ENCODE measurements at regions not wholly inside any gene's neighbourhood (a gene's known extent, or its start where the extent isn't known, plus 50 kb on each side); places are given as distances from the start of the nearest gene placed in this dataset.

- Histone ChIP-seq H2AFZ (ENCODE audit: low read depth) (no peak overlapping the region), H3K27ac (no peak overlapping the region), H4K20me1 (ENCODE audit: insufficient read depth) (no peaks in the 10 kb centered on the region), H3K4me3 (IDR thresholded peaks at IDR 0.05; ENCODE audit: insufficient read depth, low read depth, low read length) (no peak overlapping the region), H3K4me2 (no peak overlapping the region), H3K4me1 (ENCODE audit: low read depth, poor library complexity, severe bottlenecking) (no peaks in the 10 kb centered on the region), H3K27me3 (ENCODE audit: insufficient read depth, low read depth) (no peaks in the 10 kb centered on the region), H3K9ac (no peak overlapping the region), H3K79me2 (ENCODE audit: insufficient read depth, low read depth) (no peaks in the 10 kb centered on the region), H3K36me3 (ENCODE audit: insufficient read depth) (no peaks in the 10 kb centered on the region)
- TF ChIP-seq, protein P1, sequence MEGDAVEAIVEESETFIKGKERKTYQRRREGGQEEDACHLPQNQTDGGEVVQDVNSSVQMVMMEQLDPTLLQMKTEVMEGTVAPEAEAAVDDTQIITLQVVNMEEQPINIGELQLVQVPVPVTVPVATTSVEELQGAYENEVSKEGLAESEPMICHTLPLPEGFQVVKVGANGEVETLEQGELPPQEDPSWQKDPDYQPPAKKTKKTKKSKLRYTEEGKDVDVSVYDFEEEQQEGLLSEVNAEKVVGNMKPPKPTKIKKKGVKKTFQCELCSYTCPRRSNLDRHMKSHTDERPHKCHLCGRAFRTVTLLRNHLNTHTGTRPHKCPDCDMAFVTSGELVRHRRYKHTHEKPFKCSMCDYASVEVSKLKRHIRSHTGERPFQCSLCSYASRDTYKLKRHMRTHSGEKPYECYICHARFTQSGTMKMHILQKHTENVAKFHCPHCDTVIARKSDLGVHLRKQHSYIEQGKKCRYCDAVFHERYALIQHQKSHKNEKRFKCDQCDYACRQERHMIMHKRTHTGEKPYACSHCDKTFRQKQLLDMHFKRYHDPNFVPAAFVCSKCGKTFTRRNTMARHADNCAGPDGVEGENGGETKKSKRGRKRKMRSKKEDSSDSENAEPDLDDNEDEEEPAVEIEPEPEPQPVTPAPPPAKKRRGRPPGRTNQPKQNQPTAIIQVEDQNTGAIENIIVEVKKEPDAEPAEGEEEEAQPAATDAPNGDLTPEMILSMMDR (conservative IDR thresholded peaks at IDR 0.05; ENCODE audit: low read depth, low read length): no peak
Measured at GRCh38 chr18:38663270-38663669, 1097.7 kb upstream of the CELF4 start.

GRCh38 chr18:38654946-38655345, 1089.3 kb upstream of the CELF4 start:
- Histone ChIP-seq H2AFZ (ENCODE audit: low read depth) (no peak overlapping the region), H4K20me1 (ENCODE audit: insufficient read depth) (no peaks in the 10 kb centered on the region), H3K4me2 (no peak overlapping the region), H3K9ac (no peak overlapping the region), H3K4me1 (ENCODE audit: low read depth, poor library complexity, severe bottlenecking) (no peaks in the 10 kb centered on the region), H3K79me2 (ENCODE audit: insufficient read depth, low read depth) (no peaks in the 10 kb centered on the region), H3K27me3 (ENCODE audit: insufficient read depth, low read depth) (no peaks in the 10 kb centered on the region), H3K36me3 (ENCODE audit: insufficient read depth) (no peaks in the 10 kb centered on the region), H3K4me3 (IDR thresholded peaks at IDR 0.05; ENCODE audit: insufficient read depth, low read depth, low read length) (no peak overlapping the region), H3K27ac (no peak overlapping the region)
- TF ChIP-seq, protein P1 (conservative IDR thresholded peaks at IDR 0.05; ENCODE audit: low read depth, low read length): no peak

- H3K9ac ChIP-seq: no peak overlapping the region
- no peak overlapping the region for H3K27ac ChIP-seq
- H3K27me3 ChIP-seq (ENCODE audit: insufficient read depth, low read depth): no peaks in the 10 kb centered on the region
- no peak overlapping the region for H2AFZ ChIP-seq (ENCODE audit: low read depth)
- H3K79me2 ChIP-seq (ENCODE audit: insufficient read depth, low read depth): no peaks in the 10 kb centered on the region
- H4K20me1 ChIP-seq (ENCODE audit: insufficient read depth): no peaks in the 10 kb centered on the region
- no peaks in the 10 kb centered on the region for H3K4me1 ChIP-seq (ENCODE audit: low read depth, poor library complexity, severe bottlenecking)
- TF ChIP-seq, protein P1 (conservative IDR thresholded peaks at IDR 0.05; ENCODE audit: low read depth, low read length): no peak
- H3K36me3 ChIP-seq (ENCODE audit: insufficient read depth): no peaks in the 10 kb centered on the region
- H3K4me3 ChIP-seq (IDR thresholded peaks at IDR 0.05; ENCODE audit: insufficient read depth, low read depth, low read length): no peak overlapping the region
- no peak overlapping the region for H3K4me2 ChIP-seq
Measured at GRCh38 chr18:38651736-38652135, 1086.1 kb upstream of the CELF4 start.

DNA sequence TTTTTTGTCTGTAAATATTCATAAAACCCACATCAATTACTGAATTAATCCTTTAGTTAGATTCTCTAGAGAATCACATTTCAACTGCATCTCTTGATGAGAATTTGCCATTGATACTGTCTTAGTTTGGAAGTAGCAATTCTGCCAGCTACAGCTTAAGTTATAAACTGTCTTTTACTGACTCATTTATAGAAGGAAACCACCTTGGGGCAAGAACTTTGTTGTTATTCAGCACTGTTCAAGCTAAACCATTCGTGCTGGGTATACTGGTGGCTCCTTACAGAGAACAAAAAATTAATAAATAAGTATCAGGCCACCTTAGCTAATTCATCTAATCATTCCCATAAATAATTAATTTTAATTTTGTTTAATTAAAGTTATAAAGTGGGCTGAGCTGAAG, 1082.6 kb upstream of the CELF4 start:
- Histone ChIP-seq H3K4me2 (no peak overlapping the region), H3K9ac (no peak overlapping the region), H3K79me2 (ENCODE audit: insufficient read depth, low read depth) (no peaks in the 10 kb centered on the region), H3K36me3 (ENCODE audit: insufficient read depth) (no peaks in the 10 kb centered on the region), H3K27ac (no peak overlapping the region), H2AFZ (ENCODE audit: low read depth) (no peak overlapping the region), H3K4me3 (IDR thresholded peaks at IDR 0.05; ENCODE audit: insufficient read depth, low read depth, low read length) (no peak overlapping the region), H3K4me1 (ENCODE audit: low read depth, poor library complexity, severe bottlenecking) (no peaks in the 10 kb centered on the region), H4K20me1 (ENCODE audit: insufficient read depth) (no peaks in the 10 kb centered on the region), H3K27me3 (ENCODE audit: insufficient read depth, low read depth) (no peaks in the 10 kb centered on the region)
- TF ChIP-seq, protein P1 (conservative IDR thresholded peaks at IDR 0.05; ENCODE audit: low read depth, low read length): no peak
